ENCODE measurements at regions not wholly inside any gene's neighbourhood (a gene's known extent, or its start where the extent isn't known, plus 50 kb on each side); places are given as distances from the start of the nearest gene placed in this dataset.
A peak's percentile ranks its signal among the peaks of the same experiment; 100 is the strongest.
"Not testable (repeated sequence)": the region's sequence is repeated elsewhere in the genome, so short reads cannot be mapped to it uniquely, and the experiment has no call there.

- H3K4me2 ChIP-seq (replicated peaks; ENCODE audit: low read depth, low read length, poor library complexity, severe bottlenecking); POLR2A ChIA-PET; intact Hi-C loops (cut with micrococcal nuclease): not testable (repeated sequence)
Observed at GRCh38 chrX:222800-223513, 58.2 kb upstream of the PLCXD1 start.

GRCh38 chrX:223514-223854 is 57.7 kb upstream of the PLCXD1 start:
- H3K27ac ChIP-seq (ENCODE audit: low read length in 2 of 2); H3K9ac ChIP-seq (ENCODE audit: low read length); H3K36me3 ChIP-seq (replicated peaks in 1 of 2; ENCODE audit: control extremely low read depth in 1 of 2, control insufficient read depth in 1 of 2, extremely low read depth in 1 of 2, insufficient read depth in 2 of 2, low read length in 1 of 2); H2AFZ ChIP-seq (ENCODE audit: insufficient read depth, low read depth, low read length, poor library complexity, severe bottlenecking); H3K27me3 ChIP-seq (replicated peaks in 1 of 4; ENCODE audit: control extremely low read depth in 1 of 4, control insufficient read depth in 3 of 4, insufficient read depth in 4 of 4, low read length in 3 of 4); DNase-seq; H3K79me2 ChIP-seq (ENCODE audit: control insufficient read depth, insufficient read depth, low read length); H3K4me3 ChIP-seq (ENCODE audit: control extremely low read depth in 1 of 5, extremely low read depth in 1 of 5, insufficient read depth in 1 of 5, low read depth in 2 of 5, low read length in 4 of 5); H3K4me3 Mint-ChIP-seq; H3K9me3 ChIP-seq (ENCODE audit: control extremely low read depth in 1 of 3, control insufficient read depth in 2 of 3, insufficient read depth in 1 of 3, low read length in 2 of 3); H3K27me3 Mint-ChIP-seq; H4K20me1 ChIP-seq (ENCODE audit: control insufficient read depth, insufficient read depth, low read length, poor library complexity, severe bottlenecking); POLR2A ChIA-PET; H3K4me1 ChIP-seq (ENCODE audit: control insufficient read depth in 2 of 2, insufficient read depth in 2 of 2, low read length in 2 of 2); H3K4me2 ChIP-seq (replicated peaks; ENCODE audit: low read depth, low read length, poor library complexity, severe bottlenecking); H3K27ac Mint-ChIP-seq; CTCF ChIA-PET; H3K4me1 Mint-ChIP-seq; intact Hi-C loops (cut with micrococcal nuclease); ATAC-seq (ENCODE audit: low read depth); H3K9me3 Mint-ChIP-seq (ENCODE audit: insufficient read depth): not testable (repeated sequence)
- no CpG with 5 or more reads among the region's 7 CpGs for WGBS (ENCODE audit: insufficient coverage)

More at GRCh38 chrX:222800-223513, 58.2 kb upstream of the PLCXD1 start:
- H3K27me3 ChIP-seq (replicated peaks in 1 of 4; ENCODE audit: control extremely low read depth in 1 of 4, control insufficient read depth in 3 of 4, insufficient read depth in 4 of 4, low read length in 3 of 4); H4K20me1 ChIP-seq (ENCODE audit: control insufficient read depth, insufficient read depth, low read length, poor library complexity, severe bottlenecking); H3K4me1 ChIP-seq (ENCODE audit: control insufficient read depth in 2 of 2, insufficient read depth in 2 of 2, low read length in 2 of 2); H3K4me3 ChIP-seq (ENCODE audit: control extremely low read depth in 1 of 5, extremely low read depth in 1 of 5, insufficient read depth in 1 of 5, low read depth in 2 of 5, low read length in 4 of 5); H3K79me2 ChIP-seq (ENCODE audit: control insufficient read depth, insufficient read depth, low read length); H3K9me3 ChIP-seq (ENCODE audit: control extremely low read depth in 1 of 3, control insufficient read depth in 2 of 3, insufficient read depth in 1 of 3, low read length in 2 of 3); H3K9ac ChIP-seq (ENCODE audit: low read length); H3K27me3 Mint-ChIP-seq; H2AFZ ChIP-seq (ENCODE audit: insufficient read depth, low read depth, low read length, poor library complexity, severe bottlenecking); H3K4me3 Mint-ChIP-seq; H3K4me1 Mint-ChIP-seq; H3K36me3 ChIP-seq (replicated peaks in 1 of 2; ENCODE audit: control extremely low read depth in 1 of 2, control insufficient read depth in 1 of 2, extremely low read depth in 1 of 2, insufficient read depth in 2 of 2, low read length in 1 of 2); H3K27ac ChIP-seq (ENCODE audit: low read length in 2 of 2); H3K27ac Mint-ChIP-seq; CTCF ChIA-PET; DNase-seq; ATAC-seq (ENCODE audit: low read depth); H3K9me3 Mint-ChIP-seq (ENCODE audit: insufficient read depth): not testable (repeated sequence)
- WGBS (ENCODE audit: insufficient coverage), result no CpG with 5 or more reads among the region's 11 CpGs

GRCh38 chrX:226474-227164 is 54.6 kb upstream of the PLCXD1 start:
- H3K27me3 Mint-ChIP-seq; H3K27me3 ChIP-seq (replicated peaks in 1 of 4; ENCODE audit: control extremely low read depth in 1 of 4, control insufficient read depth in 3 of 4, insufficient read depth in 4 of 4, low read length in 3 of 4); POLR2A ChIA-PET; intact Hi-C loops (cut with micrococcal nuclease); H3K79me2 ChIP-seq (ENCODE audit: control insufficient read depth, insufficient read depth, low read length); CTCF ChIA-PET; H3K4me2 ChIP-seq (replicated peaks; ENCODE audit: low read depth, low read length, poor library complexity, severe bottlenecking); H3K4me3 Mint-ChIP-seq; H4K20me1 ChIP-seq (ENCODE audit: control insufficient read depth, insufficient read depth, low read length, poor library complexity, severe bottlenecking); H3K9ac ChIP-seq (ENCODE audit: low read length); H3K36me3 ChIP-seq (replicated peaks in 1 of 2; ENCODE audit: control extremely low read depth in 1 of 2, control insufficient read depth in 1 of 2, extremely low read depth in 1 of 2, insufficient read depth in 2 of 2, low read length in 1 of 2); H3K27ac Mint-ChIP-seq; H3K9me3 Mint-ChIP-seq (ENCODE audit: insufficient read depth); H3K9me3 ChIP-seq (ENCODE audit: control extremely low read depth in 1 of 3, control insufficient read depth in 2 of 3, insufficient read depth in 1 of 3, low read length in 2 of 3); H3K27ac ChIP-seq (ENCODE audit: low read length in 2 of 2); H3K4me1 ChIP-seq (ENCODE audit: control insufficient read depth in 2 of 2, insufficient read depth in 2 of 2, low read length in 2 of 2); H3K4me1 Mint-ChIP-seq; H2AFZ ChIP-seq (ENCODE audit: insufficient read depth, low read depth, low read length, poor library complexity, severe bottlenecking); H3K4me3 ChIP-seq (ENCODE audit: control extremely low read depth in 1 of 5, extremely low read depth in 1 of 5, insufficient read depth in 1 of 5, low read depth in 2 of 5, low read length in 4 of 5): not testable (repeated sequence)
- ATAC-seq (ENCODE audit: low read depth) (peak; percentile 49), DNase-seq (peak; percentile 8)
- no CpG with 5 or more reads among the region's 47 CpGs for WGBS (ENCODE audit: insufficient coverage)

GRCh38 chrX:227396-227795 is 53.8 kb upstream of the PLCXD1 start:
- intact Hi-C loops (cut with micrococcal nuclease), result not testable (repeated sequence)
- WGBS (ENCODE audit: insufficient coverage), result no CpG with 5 or more reads among the region's 23 CpGs

More at GRCh38 chrX:227396-227795, 53.8 kb upstream of the PLCXD1 start:
- H3K4me3 Mint-ChIP-seq; POLR2A ChIA-PET; H3K9me3 ChIP-seq (ENCODE audit: control extremely low read depth in 1 of 3, control insufficient read depth in 2 of 3, insufficient read depth in 1 of 3, low read length in 2 of 3); H2AFZ ChIP-seq (ENCODE audit: insufficient read depth, low read depth, low read length, poor library complexity, severe bottlenecking); ATAC-seq (ENCODE audit: low read depth); H3K27ac Mint-ChIP-seq; H3K4me2 ChIP-seq (replicated peaks; ENCODE audit: low read depth, low read length, poor library complexity, severe bottlenecking); H3K27ac ChIP-seq (ENCODE audit: low read length in 2 of 2); H3K27me3 Mint-ChIP-seq; H3K9me3 Mint-ChIP-seq (ENCODE audit: insufficient read depth); H3K79me2 ChIP-seq (ENCODE audit: control insufficient read depth, insufficient read depth, low read length); H3K4me3 ChIP-seq (ENCODE audit: control extremely low read depth in 1 of 5, extremely low read depth in 1 of 5, insufficient read depth in 1 of 5, low read depth in 2 of 5, low read length in 4 of 5); H3K27me3 ChIP-seq (replicated peaks in 1 of 4; ENCODE audit: control extremely low read depth in 1 of 4, control insufficient read depth in 3 of 4, insufficient read depth in 4 of 4, low read length in 3 of 4); DNase-seq; H4K20me1 ChIP-seq (ENCODE audit: control insufficient read depth, insufficient read depth, low read length, poor library complexity, severe bottlenecking); CTCF ChIA-PET; H3K9ac ChIP-seq (ENCODE audit: low read length); H3K4me1 Mint-ChIP-seq; H3K4me1 ChIP-seq (ENCODE audit: control insufficient read depth in 2 of 2, insufficient read depth in 2 of 2, low read length in 2 of 2); H3K36me3 ChIP-seq (replicated peaks in 1 of 2; ENCODE audit: control extremely low read depth in 1 of 2, control insufficient read depth in 1 of 2, extremely low read depth in 1 of 2, insufficient read depth in 2 of 2, low read length in 1 of 2): not testable (repeated sequence)
